NCI-H345 (cell line): ENCODE measurements at regions not wholly inside any gene's neighbourhood (a gene's known extent, or its start where the extent isn't known, plus 50 kb on each side); places are given as distances from the start of the nearest gene placed in this dataset.
A peak's percentile ranks its signal among the peaks of the same experiment; 100 is the strongest.

Experiments used
- DNase-seq: peaks from one replicate; lab custom pipeline; 2025; lab: John Stamatoyannopoulos, UW

DNA sequence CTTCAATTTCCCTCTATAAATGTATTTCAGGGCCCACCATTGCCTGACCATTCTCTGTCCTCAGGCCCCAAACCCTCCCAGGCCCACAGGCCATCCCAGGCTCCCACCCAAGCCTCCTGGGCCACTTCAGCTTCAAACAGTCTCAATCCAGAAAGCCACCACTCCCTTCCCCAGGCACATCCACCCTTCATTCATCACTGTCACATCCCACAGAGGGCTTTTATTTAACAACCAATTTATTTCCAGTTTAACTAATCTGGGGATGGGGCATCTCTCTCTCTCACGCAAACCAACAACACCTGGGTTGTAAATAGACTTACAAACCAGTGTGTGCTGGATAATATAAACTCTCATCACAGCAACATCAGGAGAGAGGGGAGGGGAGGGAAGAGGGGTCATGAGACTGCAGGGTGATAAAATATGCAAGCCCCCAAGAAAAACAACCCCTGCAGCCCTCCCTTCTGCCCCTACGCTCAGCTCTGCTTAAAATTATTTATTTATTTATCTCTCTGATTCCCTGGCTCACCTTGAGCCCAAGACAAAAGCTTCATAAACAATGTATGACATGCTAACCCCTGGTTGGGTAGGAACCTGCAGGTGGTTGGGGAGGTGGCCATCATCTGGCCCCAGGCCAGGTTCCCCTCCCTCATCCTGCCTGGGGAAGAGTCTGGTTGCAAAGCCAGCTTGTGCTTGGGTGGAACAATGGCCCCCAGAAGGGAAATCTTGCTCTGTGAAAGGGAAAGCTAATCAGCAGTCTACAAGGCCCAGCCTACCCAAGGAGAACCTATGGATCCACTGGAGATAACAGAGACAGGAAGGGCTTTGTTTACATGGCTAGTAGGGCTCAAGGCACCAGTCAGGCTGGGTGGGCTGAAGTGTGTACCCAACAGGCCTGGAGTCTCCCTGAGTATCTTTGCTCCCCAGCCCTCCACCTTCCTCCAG is 359.2 kb downstream of the BUD13 start:
- peak; percentile 94 for DNase-seq

DNA sequence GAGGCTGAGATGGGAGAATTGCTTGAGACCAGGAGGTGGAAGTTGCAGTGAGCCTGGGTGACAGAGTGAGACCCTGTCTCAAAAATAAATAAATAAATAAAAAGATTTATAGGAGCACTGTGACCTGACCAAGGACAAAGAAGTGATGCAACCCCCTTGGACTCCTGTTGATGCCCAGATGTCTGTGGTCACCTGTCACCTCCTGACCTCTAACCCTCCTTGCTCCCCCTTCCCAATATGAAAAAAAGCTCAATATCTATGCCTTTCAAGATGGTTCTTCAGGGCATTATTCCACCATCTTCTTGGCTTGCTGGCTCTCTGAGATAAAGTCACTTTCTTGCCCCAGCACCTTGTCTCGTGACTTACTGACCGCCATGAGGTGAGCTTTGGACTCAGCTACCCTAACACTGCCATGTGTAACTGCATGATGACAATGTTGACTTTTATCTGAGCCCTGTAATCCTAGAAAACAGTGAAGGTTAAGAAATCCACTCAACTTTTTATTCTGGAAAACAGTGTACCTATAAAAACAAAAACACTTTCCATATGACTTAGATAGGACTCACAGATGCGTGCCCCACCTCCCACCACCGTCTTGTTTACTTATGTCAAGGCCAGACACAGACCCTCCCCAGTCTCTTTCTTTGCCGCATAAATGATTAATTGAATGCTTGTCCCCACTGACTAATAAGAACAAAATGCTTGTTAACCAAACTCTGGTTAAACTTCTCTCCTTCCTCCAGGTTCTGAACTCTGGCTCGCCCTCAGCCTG is 360.5 kb downstream of the BUD13 start:
- no peak for DNase-seq

DNA sequence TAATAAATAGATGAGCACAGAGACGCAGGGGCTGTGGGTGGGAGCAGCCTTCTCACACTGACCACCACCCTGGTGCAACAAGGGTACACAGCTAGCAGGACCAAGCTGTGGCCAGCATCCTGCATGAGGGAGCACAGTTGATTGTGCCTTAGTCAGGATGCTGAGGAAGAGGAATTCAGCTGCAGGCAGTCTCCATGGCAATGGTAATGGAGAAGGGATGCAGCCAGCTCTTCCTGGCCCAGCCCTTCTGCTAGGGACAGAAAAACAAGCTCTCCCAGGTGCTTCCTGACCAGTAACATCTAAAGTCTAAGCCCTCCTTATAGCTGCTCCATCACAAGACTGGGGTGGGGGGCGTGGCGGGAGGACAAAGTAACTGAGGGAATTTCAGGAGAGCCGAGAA is 363.5 kb downstream of the BUD13 start:
- DNase-seq, result no peak

DNA sequence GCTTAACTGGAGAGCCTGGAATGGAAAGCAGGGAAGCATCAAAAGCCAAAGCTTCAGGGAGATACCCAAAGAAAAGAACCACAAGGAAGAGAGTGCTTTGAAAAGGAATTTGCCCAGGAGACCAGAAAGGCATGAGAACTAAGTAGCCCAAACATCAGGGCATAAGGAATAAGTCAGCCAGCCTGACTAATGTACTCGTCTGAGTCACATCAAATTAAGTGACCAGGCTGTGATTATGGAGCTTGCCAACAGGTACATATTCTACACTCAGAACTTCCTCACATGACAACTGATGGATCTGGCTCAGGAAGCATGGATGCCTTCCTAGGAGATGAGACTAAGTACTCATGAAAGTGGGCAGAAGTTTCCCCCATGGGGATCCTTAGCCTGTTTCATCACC is 366.7 kb downstream of the BUD13 start:
- DNase-seq, result no peak

DNA sequence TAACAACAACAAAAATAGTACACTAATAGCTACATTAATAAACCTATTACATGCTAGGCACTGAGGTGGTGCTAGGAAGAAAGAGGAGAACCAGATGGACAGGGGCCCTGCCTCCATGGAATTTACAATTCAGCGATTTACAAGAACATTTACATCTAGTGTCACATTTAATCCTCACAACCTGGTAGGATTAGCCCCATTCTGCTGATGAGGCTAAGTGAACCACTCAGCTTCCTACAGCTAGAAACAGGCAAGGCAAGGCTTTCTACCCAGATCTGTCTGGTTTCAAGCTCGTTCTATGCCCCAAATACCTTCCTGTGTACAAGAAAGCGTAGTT is 368.4 kb downstream of the BUD13 start:
- DNase-seq, result no peak

DNA sequence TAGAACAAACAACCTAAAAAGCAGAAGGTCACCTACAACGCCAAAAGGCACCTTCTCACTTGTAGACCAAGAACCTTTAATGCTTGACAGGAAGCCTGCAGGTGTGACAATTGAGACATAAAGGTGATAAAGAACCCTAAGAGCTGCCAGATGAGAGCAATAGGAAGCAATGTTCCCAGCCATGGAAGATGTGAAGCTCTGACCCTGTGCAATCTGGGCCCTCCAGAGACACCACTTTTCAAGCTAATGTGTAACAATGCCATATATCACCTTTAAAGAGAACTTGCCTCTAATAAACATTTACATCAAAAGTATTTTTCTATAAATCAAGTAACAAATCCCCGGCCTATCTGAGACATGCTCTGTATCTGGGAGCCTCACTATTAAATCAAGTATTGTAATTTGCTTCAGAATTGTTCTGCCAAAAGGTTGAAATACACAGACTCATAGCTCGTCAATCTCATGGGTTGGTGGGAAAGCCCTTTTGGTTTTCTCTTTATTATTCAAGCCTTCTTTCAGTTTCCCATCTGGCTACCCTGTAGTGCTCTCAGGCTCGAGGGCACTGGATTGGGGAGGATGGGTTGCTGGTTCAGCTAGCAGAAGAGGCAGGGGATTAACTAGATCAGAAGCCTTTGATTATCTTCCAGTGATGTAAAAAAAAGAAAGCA is 368.9 kb downstream of the BUD13 start:
- DNase-seq, result no peak

DNA sequence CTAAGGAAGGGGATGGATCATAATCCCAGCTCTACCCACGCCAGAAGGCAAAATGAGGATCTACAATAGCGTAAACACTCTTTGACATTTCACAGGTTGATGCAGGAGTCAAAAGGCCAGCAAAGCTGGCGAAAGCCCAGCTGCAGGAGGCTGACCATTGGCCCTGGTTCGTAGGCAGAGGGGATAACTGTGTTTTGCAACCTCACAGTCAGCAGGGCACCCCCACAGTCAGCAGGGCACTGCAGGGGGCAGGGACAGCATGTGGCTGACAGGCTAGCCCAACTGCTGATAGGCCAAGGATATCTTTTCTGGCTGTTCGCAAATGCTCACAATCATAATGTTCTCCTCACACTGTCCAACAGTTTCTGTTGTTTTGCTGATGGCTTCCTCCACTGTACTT is 372.7 kb downstream of the BUD13 start:
- no peak for DNase-seq

DNA sequence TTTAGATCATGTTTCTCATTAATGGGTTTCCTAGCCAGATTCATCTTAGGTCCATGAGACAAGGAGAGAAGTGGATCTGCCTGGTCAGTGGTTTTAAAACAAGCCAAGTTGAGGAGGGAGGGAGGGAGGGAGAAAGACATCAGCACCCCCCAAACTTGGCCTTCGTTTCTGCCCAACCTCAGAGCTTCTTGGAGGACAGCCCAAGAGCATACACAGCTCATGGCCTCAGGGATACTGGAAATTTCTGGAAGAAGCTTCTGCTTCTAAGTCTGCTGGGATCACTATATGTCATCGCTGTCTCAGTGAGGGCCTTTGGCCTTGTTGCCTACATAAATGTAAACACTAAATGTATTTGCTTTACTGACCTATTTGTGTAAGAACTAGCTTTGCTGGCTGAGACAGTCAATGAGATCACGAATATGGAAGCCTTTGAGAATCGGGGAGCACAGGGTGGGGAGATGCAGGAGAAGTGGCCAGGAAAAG is 375.1 kb downstream of the BUD13 start:
- DNase-seq, result no peak

DNA sequence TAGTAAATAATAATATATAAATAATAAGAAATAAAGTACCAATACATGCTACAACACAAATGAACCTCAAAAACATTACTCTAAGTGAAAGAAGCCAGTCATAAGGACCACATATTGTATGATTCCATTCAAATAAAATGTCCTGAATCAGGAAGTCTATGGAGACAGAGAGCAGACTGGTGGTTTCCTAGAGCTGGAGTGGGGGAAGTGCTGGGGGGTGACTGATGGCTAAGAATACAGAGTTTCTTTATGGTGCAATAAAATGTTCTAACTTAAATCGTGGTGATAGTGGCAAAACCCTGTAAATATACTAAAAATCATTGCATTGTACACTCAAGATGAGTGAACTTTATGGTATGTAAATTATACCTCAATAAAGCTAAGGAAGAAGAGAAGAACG is 376.5 kb downstream of the BUD13 start:
- no peak for DNase-seq

DNA sequence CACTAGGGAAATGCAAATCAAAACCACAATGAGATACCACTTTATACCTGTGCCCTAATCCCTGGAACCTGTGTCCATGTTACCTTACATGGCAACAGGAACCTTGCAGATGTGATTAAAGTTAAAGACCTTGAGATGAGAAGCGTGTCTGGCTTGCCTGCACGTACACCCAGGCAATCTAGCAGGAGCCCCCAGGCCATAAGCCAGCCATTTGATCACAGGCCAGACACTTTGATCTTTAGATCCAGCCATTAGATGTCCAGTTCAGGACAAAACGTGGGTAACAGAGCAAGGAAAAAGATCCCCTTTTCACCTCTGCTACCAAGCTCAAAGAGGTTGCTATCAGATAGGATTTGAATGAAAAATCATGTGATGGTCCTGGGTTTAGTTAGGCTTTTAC is 378.8 kb downstream of the BUD13 start:
- no peak for DNase-seq

DNA sequence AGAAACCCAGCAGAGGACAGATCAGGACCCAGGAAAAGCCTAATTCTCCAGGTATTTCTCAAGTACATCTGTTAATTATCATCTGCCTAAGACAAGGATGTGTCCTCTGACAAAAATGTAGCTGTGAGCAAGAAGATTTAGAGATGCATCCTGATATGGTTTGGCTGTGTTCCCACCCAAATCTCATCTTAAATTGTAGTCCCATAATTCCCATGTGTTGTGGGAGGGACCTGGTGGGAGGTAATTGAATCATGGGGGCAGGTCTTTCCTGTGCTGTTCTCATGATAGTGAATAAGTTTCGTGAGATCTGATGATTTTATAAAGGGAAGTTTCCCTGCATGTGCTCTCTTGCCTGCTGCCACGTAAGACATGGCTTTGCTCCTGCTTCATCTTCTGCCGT is 381.8 kb downstream of the BUD13 start:
- no peak for DNase-seq

DNA sequence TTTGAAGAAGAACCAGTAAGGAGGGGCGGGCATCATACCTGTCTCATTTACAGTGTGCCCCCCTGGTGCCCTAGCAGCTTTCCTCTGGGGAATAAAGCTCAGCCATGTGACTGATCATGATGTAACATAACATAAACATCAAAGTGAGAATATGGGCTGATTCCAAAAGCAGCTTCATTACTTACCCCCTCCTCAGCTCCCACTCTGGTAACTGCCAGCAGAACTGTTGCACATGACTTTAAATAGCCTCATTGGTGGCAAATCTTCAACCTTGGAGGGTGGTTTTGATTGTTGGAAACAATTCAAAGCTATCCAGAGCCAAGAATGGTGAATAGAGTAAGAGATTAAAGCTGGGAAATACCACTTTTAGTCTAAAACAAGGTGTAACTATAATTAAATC is 384.6 kb downstream of the BUD13 start:
- DNase-seq, result no peak

DNA sequence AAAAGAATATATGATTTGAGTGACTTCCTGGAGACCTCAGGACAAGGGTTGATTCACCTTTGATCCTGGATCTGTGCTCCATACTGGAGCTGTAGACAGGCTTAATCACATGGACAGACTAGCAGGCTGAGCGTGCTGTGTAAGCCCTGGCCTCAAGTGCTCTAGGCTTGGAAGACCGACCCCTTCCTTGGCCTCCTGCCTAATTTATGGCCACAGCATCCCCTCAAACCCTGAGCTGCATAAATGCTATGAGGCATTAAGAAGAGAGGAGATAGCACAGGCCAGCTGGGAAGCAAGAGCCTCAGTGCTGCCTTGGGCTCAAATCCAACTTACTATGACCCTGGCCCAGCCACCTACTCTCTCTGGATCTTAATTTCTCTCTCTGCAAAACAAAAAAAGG is 385.1 kb downstream of the BUD13 start:
- no peak for DNase-seq

DNA sequence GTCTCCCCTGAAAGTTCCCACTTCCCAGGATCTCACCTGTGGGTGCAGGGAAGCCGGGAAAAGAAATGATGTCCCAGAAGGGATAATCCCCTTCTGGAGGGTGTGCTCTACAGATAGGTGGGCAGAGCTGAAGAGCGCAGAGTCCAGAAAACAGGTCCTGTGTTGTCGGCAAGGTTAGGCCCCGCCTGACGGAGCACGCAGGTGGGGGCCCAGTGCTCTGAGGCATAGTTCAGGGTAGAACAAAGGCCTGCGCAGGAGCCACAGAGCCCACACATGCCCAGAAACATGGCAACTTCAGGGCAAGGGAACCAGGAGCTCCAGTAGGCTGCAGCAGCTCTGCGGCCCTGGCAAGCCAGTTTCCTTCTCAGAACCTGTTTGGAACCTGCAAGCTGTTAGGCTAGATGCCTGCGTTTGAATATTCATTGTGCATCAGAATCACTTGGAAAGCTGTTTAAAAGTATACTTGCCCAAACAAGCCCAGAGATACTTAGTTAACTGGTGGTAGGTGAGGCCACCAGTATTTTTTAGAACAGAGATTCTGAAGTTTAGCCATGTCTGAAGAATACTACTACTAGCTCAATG is 386.6 kb downstream of the BUD13 start:
- DNase-seq, result no peak

DNA sequence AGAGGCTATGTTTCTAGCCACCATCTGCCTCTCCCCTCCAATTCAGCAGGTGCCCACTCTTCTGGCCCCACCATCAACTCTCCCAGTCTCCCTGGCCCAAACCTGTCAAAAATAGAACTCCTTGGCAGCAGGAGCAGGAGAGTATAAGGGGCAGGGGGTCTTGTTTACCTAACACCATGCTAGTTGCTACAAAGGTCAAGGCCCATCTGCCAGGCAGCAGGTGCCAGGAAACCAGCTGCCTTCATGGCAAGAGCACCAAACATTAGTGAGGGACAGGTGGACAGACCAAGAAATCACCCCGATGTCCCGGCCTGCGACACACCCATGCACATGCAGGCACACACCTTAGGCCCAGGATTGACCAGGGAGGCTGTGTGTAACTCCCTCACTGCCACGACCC is 387.9 kb downstream of the BUD13 start:
- DNase-seq, result no peak

DNA sequence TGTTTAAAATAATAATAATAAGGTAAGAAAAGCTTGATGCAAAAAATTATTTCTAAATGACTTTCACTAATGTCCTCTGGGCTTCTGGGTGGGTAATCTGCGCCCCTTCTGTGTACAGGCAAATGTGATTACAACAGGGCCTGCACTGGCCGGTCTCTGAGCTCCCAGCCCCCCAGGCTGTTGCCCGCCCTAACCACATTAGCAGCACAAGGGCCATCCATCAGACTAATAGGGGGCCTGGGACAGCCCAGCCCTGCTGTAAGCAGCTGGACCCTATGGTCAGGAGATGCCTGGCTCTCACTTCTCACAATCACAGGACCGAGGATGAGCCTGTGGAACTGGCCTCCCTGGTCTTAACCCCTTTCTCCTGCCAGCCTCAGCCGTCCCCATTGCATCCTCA is 388.4 kb downstream of the BUD13 start:
- DNase-seq, result no peak

DNA sequence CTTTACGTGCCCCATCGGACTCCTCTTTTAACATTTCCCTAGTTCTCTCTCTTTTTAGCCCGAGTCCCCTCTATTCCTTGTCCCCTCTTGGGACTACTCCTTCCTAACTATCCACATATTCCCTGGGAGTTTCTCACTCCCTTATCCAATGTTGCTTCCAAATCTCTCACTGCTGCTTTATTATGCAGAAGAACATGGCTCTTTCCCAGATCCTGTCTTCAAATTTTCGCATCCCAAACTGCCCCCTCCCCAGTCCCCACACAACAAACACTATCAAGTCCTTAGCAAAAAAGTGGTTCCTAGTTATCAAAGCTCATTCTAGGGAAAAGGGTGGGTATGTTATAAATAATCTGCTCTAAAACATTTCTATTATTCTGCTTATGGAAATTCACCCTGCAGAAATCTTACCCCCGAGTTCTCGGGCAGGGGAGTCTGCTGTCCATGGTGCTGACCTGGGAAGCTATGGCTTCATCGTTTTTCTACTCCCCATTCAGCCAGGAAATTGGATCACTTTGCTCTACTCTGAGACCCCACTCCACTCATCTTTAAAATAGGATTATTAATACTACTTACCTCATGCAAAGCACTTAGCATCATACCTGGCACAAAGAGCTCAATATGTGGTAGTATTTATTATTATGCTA is 393.5 kb downstream of the BUD13 start:
- DNase-seq, result no peak

DNA sequence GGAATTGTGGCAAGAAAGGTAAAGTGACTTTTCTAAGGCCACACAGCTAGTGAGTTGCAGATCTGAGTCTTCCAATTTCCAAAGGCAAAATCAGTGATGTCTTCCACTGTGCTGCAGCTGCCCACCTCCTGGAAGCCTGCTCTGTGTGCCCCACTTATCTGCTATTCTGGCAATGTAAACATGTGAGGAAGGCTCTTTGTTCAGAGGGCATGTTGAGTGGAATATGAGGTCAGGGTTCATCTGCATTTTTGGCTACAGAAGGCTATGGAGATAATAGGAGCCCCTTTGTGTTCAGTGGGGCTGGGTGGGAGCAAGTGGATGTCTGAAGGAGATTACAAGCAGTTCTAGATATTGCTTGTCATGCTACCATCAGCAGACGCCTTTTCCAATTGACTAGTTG is 396.2 kb downstream of the BUD13 start:
- peak; percentile 70 for DNase-seq

DNA sequence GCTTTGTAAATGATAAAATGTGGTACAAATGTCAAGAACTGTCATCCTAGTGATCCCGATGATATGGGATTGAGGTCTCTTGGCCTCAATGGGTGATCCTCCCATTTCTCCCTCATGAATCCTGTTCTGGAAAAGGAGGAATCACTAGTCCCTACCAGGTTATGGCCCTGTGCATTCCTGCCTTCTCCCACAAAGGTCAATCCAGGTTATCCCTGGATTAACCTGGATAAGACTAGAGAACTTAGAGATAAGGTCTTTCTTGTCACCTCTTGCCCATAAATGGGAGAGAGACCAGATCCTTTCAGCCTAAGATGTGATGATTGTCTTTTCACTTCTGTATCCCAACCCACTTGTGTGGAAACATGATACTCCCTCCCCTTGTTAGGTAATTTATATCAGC is 396.7 kb downstream of the BUD13 start:
- DNase-seq, result peak; percentile 39

DNA sequence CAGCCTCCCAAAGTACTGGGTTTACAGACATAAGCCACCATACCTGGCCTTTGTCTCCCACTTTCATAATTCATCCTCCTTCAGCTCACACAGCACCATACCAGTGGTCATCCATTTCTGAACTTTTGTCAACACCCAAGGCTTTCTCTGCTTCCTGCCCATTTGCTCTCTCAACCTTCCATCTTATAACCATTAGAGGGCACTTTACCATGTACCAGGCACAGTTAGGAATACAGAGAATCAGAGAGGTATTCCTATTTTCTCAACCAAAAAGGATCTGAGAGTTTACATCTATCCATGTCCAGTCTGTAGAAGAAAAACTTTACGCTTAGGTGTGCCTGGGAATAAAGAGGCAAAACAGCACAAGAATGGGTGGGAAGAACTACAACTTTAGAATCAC is 397.6 kb downstream of the BUD13 start:
- no peak for DNase-seq

DNA sequence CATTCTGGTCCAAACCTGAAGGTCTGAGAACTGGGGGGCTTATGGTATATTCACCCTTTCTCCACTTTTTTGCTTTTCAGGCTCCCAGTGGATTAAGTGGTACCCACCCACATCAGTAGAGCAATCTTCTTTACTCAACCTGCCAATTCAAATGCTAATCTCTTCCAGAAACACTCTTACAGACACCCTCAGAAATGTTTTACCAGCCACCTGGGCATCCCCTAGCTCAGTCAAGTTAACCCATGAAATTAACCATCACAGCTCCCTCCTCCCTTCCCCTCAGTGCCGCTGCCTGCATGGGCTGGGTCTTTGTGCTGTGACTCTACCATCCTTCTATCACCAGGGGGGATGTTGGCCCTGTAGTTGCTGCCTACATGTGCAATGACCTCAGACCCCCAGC is 398.7 kb downstream of the BUD13 start:
- DNase-seq, result no peak
